ENCODE measurements at regions not wholly inside any gene's neighbourhood (a gene's known extent, or its start where the extent isn't known, plus 50 kb on each side); places are given as distances from the start of the nearest gene placed in this dataset.

DNA sequence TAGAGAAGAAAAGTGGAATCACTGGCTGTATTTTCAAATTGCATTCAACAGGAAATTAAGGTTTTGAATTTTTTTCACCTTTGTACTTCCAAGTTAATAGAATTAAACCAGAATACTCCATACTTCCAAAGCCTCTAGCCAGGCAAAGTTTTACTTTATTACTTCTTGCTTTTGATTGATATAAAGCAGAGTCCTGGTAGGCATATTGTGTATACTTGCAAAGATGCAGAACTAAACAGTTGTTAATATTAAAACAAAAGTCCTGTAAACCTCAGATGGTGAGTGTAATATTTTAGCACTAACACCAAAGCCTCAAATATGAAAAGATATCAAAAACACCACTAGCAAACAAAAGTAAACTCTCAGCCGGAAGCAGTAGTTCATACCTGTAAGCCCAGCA lies 107.2 kb upstream of the C2CD4B start:
- no peak for DNase-seq

DNA sequence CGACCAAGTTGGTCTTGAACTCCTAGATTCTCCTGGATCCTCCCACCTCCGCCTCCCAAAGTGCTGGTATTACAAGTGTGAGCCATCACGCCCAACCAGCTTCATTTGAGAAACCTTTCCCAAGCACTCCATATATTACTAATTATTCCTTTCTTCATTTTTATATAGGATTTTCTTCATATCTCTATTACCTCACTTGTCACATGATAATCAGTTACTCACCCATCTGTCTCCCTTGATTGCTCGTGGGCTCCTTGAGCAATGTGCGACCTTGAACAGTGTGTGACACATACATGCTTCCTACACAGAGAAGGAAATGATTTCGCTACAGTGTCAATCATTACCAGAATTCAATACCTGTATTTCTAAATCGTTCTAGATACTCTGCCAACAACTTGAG lies 110.7 kb upstream of the C2CD4B start:
- DNase-seq, result peak; percentile 8

DNA sequence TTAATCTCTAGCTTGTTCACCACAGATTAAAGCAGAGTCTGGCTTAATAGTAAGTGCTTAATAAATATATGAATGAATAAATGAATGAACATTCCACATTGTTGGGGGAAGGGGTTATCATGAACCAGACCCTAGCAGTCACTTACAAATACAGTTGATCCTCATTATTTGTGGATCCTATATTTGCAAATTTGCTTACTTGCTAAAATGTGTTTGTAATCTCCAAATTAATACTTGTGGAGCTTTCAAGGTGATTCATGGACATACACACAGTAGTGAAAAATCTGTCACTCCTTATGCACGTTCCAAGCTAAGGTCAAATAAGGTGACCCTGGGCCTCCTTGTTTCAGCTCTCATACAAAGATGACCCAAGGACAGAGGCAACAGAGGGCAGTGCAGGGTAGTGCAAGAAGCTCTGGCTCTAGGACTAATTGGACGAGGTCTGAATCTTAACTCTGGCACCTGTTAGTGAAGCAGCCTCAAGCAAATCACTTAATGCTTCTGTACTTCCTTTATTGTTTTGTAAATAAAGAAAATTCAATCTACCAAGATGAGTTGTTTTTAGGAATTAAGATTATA lies 112.8 kb upstream of the C2CD4B start:
- DNase-seq, result no peak

DNA sequence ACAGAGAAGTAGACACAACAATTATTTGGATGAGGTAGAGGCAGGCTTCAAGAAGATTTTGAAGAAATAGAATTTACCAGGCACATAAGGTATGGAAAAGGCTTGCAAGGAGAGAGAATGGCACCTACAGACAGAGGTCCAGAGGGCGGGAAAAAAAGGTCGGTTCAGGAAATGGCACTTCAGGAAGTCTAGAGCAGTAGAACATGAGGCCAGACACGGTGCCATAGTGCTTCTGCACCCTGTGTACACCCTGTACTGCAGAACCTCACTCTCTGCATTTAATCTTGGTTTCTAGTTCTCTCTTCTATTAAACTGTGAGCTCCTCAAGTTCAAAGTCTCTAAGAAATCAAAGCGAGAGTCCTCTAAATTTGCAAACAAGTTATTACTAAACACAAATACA lies 113.4 kb upstream of the C2CD4B start:
- DNase-seq, result no peak

DNA sequence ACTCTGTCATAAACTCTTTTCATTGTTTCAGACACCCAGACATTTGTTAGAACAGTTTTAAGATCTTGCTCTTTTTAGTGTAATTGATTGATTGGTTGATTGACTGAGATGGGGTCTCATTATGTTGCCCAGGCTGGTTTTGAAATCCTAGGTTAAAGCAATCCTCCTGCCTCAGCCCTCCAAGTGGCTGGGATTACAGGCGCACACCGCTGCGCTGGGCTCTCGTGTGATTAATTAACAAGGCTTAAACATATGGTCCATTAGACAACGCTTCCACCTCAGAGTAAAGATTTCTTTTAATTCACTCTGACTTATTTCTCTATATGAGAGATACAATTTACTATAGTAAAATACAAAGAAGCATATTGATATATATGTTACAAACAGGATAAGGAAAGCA lies 114.0 kb upstream of the C2CD4B start:
- DNase-seq, result no peak

DNA sequence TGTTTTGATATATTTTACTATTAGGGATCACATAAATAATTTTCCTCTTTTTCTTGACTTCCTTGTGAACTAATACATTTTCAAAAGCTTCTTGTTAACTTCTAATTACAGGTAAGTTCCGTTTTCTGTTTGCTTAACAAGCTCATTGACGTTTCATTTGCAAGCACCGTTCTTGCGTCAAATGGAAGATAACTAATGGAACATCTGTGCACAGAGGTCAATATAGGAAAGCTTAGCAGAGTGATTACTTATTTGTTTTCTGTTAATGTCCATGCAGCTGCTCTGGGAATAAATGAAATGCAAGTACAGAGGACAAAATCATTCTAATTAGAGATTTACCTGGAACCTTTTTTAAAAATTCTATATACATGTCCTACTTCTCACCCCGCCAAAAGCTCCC lies 115.5 kb upstream of the C2CD4B start:
- DNase-seq, result no peak

DNA sequence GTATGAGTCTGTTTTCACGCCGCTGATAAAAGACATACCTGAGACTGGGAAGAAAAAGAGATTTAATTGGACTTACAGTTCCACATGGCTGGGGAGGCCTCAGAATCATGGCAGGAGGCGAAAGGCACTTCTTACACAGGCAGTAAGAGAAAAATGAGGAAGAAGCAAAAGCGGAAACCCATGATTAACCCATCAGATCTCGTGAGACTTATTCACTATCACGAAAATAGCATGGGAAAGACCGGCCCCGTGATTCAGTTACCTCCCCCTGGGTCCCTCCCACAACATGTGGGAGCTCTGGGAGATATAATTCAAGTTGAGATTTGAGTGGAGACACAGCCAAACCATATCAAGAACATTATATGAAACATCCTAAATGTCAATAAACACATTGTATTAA lies 116.7 kb upstream of the C2CD4B start:
- peak; percentile 8 for DNase-seq

DNA sequence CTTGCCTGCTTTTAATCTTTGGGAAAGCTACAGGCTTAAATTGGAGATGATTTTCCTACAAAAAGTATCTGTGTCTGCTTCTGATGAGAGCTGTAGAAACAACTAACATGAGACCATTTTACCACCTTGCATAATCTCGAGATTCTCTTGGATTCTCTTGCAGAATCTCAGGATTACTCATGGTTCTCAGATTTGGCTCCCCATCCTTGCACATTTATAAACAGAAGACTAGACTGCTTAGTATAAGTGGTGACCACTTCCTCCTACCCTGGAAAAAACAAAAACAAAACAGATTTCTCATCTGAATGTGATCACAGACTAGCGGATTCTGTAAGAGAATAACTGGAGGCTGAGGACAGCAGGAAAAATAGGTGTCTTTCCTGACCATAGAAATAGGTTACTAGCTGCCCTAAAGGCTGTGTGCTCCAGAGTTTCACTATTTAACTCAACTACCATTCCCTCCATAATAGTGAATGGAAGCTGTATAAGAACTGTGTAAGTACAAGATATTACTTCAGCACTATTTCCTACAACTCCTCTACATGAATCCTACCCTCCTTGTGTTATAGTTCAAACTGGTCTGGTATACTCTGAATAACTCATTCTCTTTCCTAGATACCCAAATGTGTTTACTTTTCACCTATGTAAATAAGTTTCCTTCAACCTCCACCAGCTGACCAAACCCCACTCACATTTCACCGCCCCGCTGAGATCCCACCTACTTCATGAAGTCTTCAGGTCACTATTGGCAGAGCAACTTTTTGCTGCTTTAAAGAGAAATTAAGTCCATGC lies 122.2 kb upstream of the C2CD4B start:
- DNase-seq, result no peak

DNA sequence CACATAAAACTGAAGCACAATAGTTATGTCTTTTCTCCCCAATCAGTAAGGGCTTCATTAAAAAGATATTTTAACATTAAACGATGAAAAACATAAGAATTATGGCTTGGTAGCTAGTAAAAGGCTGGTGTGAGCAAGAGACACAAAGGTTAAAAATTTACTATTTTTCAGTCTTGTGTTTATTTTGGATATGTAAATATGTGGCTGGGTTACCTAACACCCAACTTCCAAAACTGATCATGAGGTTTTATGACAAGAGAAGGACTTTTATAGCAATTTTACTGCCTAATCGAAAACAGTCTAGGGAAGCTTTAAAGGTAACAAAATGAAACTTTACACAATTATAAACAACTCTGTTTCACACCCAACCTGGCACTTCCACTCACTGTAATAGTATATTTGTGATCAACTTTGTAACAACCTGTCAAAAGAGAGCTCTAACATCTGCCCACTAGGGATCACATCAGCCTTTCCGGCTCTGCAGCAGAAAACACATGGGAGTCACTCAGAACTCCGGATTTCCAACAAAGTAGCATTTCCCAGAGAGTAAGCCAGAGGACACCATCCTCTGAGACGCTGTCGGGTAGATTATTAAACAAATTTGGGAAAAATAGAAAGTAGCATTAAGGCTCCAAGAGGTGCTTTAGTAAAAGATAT lies 123.4 kb upstream of the C2CD4B start:
- no peak for DNase-seq

DNA sequence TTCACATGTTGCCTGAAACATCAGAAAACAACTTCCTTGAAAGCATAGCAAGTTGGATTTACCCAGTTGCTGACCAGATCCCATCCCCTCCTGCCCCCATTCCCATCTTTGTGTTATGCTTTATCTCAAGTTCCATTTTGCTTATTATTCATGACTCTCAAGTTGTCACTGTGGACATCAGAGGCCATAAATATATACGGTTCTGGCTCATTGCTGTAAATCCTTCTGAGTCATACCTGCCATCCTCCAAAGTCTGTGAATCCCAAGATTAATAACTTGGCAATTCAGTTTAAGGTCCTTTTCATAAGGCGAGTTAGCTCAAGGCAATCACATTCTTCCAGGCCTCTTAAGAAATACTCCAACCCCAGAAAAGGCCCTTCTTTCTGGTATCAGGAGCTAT lies 126.2 kb upstream of the C2CD4B start:
- no peak for DNase-seq

DNA sequence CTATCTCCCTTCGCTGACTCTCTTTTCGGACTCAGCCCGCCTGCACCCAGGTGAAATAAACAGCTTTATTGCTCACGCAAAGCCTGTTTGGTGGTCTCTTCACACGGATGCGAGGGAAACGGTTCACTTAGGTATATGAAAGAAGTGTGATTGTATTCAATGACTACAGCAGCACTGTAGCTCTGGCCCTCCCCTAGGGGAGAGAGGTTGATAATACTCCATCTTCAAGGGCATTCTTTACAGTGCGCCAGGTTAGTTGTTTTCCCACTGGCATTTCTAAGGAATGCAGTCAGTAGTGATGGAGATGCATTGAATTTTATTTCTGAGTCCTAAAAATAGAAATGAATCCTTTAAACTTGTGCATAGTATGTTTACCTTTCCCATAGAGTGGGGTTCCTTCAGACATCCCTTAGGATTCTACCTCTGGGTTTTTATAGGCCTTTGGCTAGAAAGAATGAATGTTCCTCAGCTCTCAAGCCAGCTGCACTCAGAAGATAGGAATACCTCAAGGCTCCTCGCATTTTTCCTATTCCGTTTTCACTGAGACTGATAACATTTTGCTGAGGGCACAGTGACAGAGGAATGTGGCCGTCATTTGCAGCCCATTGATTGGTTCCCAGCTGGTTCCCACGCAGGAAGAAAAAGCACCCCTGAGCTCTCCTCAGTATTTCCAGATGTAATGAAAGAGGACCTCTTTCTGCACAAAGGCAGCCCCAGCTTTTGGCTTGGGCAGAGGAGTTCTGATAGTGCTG lies 131.8 kb upstream of the C2CD4B start:
- DNase-seq, result no peak

DNA sequence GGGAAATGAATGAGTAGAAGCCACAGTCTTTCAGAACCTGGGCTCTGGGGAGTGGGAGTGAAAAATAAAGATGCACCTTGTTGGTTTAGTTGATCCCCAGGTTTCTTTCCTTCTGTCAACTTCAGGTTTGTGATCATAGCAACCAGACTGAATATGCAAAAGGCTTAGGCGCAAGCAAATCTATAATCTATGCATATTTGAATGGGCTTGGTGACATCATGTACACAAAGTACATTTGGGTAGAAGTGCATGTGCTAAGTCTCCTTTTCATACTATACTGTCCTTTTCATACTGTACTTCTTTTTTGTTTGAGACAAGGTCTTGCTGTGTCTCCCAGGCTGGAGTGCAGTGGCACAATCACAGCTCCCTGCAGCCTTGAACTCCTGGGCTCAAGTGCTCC lies 132.4 kb upstream of the C2CD4B start:
- no peak for DNase-seq

DNA sequence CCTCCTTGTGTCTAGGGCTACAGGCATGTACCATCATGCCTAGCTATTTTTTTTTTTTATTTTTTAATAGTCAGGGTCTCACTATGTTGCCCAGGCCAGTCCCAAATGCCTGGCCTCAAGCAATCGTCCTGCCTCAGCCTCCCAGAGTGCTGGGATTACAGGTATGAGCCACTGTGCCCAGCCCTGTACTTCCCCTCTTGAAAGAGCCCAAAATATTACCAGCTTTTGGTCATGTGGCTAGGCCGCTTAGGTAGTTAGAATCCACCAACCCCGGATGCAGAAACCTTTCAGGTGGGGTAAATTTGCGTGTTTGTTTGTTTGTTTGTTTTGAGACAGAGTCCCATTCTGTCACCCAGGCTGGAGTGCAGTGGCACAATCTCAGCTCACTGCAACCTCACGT lies 132.8 kb upstream of the C2CD4B start:
- no peak for DNase-seq

DNA sequence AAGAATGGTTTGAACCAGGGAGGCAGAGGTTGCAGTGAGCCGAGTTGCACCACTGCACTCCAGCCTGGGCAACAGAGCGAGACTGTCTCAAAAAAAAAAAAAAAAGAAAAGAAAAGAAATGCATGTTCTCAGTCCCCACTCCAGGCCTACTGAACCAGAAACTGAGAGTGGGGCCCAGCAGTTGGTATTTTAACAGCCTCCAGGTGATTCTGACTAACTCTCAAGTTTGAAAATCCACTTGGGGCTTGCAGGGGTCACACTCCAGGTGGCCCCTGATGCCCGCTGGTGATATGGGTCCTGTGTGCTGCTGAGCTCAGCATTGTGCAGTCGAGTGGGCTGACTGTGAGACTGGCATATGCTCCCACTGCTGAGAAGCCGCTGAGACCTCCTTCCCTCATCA lies 133.7 kb upstream of the C2CD4B start:
- DNase-seq, result no peak

DNA sequence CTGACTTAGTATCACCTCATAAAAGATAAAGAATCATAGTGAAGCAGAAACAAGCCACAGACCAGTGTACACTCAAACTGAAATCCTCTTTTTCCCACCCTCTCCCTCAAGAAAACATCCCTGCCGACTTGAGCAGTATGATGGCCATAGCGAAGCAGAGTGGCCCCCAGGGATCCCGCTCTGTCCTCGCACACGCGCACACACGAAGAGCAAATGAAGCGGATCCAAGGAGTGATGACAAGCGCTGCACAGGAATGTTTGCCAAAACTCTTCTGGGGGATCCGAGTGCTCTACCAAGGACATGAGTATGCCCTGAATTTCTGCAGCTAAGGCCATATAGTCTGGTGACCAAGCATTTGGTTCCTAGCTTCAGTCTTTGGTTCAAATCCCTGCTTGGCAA lies 134.5 kb upstream of the C2CD4B start:
- no peak for DNase-seq

DNA sequence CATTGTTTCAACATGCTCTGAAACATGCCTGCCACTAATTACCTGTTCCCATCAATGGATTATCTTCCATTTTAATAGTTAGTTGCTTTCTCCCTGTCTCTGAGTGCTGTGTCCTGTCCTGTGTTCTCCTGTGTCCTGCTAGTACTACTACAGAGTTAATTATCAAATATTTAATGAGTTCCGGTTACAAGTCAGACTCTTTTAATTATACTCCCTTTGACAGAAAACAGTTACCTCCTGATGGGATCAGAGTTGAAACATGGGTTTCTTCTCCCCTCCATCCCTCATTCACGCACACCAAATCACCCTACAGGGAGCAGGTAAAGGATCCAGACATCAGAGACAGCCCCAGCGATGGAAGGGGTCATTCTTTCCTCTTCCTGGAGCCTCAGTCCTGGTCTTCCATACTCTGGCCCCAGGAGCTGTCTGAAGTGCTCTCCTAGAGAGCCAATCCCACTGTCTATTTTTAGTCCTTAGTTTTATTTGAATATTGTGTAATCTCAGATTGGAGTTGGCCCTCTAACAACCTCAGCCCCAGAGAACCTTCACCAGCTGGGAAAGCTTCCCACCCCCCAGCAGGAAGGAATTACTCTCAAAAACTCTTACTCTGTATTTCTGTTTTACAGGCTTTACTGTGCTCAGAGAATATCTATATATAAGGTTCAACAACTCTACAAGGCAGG lies 137.0 kb upstream of the C2CD4B start:
- no peak for DNase-seq

DNA sequence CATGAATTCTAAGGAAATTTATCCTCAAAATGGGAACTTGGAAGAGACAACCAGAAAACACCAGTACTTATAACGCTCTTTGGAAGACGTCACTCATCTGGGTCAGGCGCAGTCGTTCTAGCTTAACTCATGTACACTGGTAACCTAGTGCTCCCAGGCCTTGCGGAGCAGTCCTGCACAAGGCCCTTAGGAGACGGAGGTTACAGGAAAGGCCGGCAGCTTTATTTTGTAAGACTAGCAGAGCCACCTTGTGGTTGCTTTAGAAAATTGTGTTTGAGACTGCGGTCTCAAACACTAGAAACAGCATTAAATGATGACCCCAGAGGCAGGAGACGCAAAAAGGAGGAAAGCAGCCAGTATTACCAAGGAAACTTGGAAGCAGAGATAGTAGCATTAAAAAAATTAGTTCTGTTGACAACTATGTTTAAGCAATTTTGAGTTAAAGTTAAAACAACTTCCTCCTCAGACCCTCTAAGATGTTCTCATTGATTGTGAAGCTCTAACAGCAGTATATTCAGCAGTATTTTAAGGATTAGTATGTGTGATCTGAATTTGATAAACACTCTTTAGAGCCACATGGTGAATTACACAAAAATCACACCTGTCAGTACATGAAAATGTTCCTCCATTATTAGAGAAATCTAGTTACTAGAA lies 141.9 kb upstream of the C2CD4B start:
- peak; percentile 60 for DNase-seq

DNA sequence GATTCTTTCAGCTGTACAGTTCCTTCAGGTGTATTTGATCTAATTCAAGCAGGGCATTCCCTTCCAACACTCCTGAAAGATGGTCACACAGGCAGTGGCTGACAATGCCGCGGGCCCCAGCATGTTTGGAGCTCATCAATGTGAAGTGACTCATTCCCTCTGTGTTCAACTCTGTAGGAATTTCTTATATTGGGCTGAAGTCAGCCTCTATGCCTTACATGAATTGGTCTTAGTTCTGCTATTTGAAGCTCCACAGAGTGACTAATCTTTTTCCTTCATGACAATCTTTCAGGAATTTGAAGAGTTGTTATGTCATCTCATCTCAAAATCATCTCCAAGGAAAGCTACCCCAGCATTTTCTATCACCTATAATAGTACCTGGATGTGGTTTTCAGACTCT lies 142.5 kb upstream of the C2CD4B start:
- DNase-seq, result no peak

DNA sequence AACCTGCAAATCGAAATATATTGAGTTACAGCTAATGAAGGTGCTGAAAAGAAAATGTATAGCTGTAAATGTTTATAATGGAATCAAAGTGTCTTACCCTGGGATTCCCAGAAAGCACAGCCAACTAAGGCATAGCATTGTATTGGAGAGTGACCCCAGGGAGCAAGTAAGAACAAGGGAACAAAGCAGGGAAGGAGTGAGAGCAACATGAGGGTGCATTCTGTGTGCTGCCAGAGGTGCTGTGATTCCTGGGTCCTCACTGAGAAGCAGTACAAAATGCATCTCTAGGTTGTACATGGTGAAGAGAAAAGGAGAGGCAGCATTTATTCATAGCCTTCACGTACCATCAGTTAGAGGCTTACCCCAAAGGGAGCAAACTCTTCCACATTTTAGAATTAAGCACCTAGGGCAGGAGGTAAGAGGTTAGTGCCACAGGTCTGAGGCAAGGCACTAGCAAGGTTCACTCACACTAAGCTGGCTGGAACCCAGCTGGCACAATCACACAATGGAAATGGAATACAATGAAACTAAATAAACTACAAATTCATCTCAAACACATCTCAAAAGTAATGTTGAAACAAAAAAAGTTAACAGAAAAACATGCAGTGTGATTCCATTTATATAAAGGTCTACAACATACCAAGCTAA lies 151.5 kb upstream of the C2CD4B start:
- no peak for DNase-seq

DNA sequence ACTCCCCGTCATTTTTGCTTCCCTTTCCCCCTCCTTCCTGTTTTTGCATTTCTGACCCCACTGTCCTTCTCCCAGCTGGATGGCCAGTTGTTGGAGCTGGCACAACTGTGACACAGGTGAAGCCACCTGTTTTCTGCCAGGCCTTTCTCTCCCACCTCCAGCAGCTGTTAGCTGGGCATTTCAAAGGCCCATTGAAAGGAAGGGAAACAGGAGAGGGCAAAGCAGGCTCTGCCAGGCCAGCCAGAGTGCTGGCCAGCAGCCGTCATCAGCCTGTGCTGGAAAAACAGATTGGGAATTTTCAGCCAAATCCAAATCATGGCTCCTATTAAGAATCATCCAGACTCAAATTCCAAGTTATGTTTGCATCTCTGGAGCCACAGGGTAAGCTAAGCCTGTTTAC lies 155.2 kb upstream of the C2CD4B start:
- no peak for DNase-seq

DNA sequence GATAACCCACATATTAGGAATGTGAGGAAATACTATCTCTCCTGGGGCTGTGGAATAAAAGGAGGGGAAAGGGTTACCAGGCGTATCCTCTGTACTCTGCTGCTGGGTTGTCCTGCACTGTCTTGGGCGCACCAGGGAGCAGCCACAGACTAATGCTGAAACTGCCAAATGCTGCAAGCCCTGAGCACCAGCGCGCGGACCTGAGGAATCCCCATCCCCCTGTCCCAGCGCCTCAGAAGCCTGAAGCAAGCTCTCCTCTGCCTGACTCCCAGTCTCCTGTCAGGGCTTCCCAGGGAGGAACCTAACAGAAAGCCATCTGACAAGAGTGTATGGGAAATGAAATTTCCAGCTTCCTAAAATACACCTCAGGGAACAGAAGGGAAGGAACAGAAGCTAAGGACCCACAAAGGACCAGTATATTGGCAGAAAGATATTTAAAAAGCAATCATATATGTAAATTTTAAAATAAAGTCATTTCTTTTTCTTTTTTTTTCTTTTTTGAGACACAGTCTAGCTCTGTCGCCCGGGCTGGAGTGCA lies 158.3 kb upstream of the C2CD4B start:
- no peak for DNase-seq

DNA sequence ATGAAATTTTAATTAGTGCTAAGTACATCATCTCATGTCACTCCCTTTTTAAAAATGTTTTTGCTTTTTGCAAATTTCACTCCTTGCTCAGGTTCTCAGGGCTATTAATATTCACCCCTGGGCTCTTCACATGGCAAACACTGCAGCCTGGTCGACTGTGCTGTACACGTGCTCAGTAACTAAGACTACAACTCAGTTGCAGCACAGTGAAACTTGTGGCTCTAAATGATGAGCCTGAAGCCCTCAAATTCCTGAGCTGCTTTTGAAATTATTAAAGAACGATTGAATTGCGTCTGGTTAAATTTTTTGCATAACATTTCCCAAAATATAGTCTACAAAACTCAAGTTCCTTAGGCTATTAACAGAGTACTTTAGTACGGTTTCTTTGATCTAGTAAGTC lies 159.3 kb upstream of the C2CD4B start:
- no peak for DNase-seq
